ENCODE measurements at regions not wholly inside any gene's neighbourhood (a gene's known extent, or its start where the extent isn't known, plus 50 kb on each side); places are given as distances from the start of the nearest gene placed in this dataset.

GRCh38 chr2:129904532-129905446 lies 74.7 kb upstream of the RAB6C start:
- DNase-seq: peak; percentile 5

- DNase-seq: no peak
Measured at GRCh38 chr2:129905664-129906081, 73.8 kb upstream of the RAB6C start.

GRCh38 chr2:129906139-129906860 lies 73.2 kb upstream of the RAB6C start:
- DNase-seq: no peak

- DNase-seq: no peak
Measured at GRCh38 chr2:129906861-129907235, 72.6 kb upstream of the RAB6C start.

GRCh38 chr2:129907256-129907998 lies 72.0 kb upstream of the RAB6C start:
- no peak for DNase-seq

- DNase-seq: no peak
Measured at GRCh38 chr2:129908721-129909373, 70.6 kb upstream of the RAB6C start.

GRCh38 chr2:129909651-129910418 lies 69.6 kb upstream of the RAB6C start:
- no peak for DNase-seq

- DNase-seq: no peak
Measured at GRCh38 chr2:129910446-129911362, 68.8 kb upstream of the RAB6C start.

- no peak for DNase-seq
Measured at GRCh38 chr2:129911363-129912065, 68.0 kb upstream of the RAB6C start.

- DNase-seq: no peak
Measured at GRCh38 chr2:129912066-129912820, 67.2 kb upstream of the RAB6C start.

- DNase-seq: no peak
Measured at GRCh38 chr2:129912871-129913694, 66.4 kb upstream of the RAB6C start.

GRCh38 chr2:129913695-129914495 lies 65.6 kb upstream of the RAB6C start:
- DNase-seq: no peak

- no peak for DNase-seq
Measured at GRCh38 chr2:129914538-129915302, 64.7 kb upstream of the RAB6C start.

- DNase-seq: no peak
Measured at GRCh38 chr2:129915303-129915840, 64.1 kb upstream of the RAB6C start.

GRCh38 chr2:129918604-129919003 lies 60.9 kb upstream of the RAB6C start:
- DNase-seq: no peak

- DNase-seq: no peak
Measured at GRCh38 chr2:129922571-129923264, 56.7 kb upstream of the RAB6C start.

Data from activated CD4-positive, CD25-positive, alpha-beta regulatory T cell treated with anti-CD3 and anti-CD28 coated beads, Interleukin-2, amount 50 U/mL, for 72 hours (primary cell).